ENCODE measurements at regions not wholly inside any gene's neighbourhood (a gene's known extent, or its start where the extent isn't known, plus 50 kb on each side); places are given as distances from the start of the nearest gene placed in this dataset.
"Not testable (repeated sequence)": the region's sequence is repeated elsewhere in the genome, so short reads cannot be mapped to it uniquely, and the experiment has no call there.

DNA sequence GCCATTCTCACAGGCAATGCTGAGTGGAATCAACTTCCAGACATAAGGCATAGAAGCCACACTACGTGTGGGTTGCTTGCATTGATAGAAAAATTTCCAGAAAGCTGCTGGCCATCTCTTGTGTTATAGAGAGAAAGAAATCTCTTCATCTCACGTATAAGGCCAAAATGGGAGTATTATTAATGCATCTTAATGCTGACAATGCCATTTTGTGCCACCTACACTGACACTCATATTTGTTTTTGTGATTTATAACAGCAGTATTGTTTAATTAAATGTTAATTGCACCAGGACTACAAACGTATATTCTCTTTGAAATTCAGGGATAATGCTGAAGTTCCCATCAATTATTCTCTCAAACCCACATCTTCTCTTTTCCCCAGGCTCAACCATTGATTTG lies 56.1 kb upstream of the TMEM132D start:
- no peak for DNase-seq (ENCODE audit: low spot score)

DNA sequence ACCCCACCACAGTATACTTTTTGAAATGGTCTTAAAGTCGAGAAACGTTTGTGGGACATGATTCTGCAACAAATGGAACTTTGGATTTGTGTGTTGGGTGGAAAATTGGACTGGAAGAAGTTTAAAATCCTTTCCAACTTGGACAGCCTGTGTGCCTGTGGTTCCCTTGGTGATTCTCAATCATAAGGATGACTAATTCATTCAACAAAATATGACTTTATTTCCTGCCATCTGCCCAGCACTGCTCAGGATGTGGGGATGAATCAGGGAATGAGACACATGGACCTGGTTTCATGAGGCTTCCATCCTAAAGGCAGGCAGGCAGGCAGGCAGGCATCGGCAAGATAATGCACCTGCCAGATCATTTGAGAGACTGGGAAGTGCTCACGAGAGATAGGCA lies 57.3 kb upstream of the TMEM132D start:
- DNase-seq (ENCODE audit: low spot score) = no peak

DNA sequence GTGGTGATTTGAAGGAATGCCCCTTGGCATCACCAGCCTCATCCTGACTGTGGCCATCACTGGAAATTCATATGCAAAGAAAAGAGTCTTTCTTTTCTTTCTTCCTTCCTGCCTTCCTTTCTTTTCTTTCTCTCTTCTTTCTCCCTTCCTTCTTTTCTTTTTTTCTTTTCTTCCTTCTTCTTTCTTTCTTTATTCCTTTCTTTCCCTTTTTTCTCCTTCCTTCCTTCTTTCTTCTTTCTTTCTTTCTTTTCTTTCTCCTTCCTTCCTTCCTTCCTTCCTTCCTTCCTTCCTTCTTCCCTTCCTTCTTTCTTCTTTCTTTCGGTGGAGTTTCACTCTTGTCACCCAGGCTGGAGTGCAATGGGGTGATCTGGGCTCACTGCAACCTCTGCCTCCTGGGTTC lies 58.0 kb upstream of the TMEM132D start:
- no peak for DNase-seq (ENCODE audit: low spot score)

DNA sequence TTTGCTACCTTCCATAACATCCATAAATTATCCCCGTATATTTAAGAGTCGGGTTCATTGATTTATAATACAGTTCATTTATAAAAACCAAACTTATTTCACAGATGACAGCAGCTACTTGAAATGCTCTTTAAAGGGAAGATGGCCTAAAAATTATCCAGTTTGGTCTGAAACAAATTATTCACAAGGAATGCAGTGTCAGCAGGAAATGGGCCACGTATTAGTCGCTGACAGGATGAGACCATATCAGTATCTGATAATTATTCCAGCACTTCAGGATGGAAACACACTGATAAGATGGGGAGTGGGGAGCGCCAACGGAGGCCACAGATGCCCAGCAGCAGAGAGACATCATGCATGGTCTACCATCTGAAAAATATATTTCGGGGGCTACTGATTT lies 60.5 kb upstream of the TMEM132D start:
- no peak for DNase-seq (ENCODE audit: low spot score)

DNA sequence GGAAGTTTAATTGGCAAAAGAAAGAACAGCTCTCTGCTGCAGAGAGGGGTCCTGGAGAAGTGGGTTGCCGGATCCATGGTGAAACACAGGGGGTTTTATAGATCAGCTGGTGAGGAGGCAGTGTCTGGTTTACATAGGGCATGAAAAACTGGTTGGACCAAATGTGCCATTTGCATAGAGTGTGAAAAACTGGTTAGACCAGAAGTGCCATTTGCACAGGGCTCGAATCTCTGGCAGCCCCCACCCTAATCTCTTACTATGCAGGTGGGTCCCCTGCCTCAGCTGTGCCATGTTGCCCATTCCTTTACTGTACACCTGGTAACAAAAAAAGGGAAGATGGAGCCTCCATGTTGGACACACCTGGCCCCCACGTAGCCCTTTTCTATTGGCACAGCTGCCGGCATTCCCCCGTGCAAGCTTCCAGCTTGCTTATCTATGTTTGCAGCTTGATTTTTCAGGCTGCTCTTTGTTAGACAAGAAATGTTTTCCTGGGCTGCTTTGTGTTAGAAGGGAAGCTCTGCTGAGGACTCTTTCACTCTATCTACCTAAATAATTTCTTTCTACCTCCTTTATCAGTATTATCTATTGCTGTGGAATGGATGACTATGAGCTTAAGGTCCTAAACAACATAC lies 61.1 kb upstream of the TMEM132D start:
- DNase-seq (ENCODE audit: low spot score) = no peak

DNA sequence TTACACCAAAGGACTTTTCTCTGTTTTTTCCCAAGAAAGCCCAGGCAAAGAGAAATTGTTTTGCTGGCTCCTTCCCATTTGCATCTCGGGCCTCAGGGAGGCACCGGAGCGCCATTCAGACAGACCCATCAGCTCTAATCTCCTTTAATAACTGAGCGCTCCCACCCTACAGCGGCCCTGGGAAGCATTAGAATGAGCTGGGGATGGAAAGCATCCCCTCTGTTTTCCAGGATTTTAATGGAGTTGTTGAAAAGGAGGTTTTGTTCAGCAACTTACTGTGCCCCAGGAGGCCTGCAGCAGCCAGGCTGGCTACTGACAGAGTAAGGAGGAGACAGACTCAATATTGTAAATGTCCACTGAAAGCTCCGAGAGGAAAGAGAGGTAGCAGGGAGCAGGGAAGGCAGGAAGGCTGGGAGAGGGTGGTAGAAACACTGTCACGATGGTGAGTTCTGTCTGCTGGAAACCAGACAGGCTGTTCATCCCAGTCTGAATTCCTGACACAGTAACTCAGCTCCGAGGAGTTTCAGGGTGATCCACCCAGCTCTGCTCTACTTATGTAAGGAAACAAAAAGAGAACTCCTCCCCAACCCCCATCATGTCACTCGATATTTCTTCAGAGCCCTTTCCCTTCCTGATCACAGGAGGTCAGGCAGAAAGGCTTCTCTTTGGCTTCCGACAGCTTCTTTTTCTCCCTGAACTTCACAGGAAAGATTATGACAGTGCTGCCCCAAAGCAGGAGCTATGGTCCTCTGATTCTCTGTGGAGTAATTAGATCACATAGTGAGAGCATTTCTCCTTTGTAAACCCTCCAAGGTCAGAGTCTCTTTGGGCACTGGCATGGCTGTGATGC lies 62.5 kb upstream of the TMEM132D start:
- no peak for DNase-seq (ENCODE audit: low spot score)

DNA sequence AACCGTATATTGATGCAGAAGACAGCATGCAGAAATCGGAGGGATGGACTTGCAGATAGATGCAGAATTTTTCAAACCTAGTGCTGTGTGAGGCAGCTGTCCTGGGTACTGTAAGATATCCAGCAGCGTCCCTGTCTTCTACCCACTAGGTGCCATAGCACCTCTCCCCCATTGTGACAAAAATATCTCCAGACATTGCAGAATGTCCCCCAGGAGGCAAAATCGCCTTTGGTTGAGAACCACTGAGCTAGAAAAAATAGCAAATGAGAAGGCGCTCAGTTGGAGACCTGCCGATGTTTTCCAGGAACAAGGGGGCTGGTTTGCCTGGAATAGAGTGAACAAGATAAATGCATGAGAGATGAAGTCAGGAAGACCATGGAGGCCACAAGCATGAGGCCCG lies 67.9 kb upstream of the TMEM132D start:
- DNase-seq (ENCODE audit: low spot score) = no peak

DNA sequence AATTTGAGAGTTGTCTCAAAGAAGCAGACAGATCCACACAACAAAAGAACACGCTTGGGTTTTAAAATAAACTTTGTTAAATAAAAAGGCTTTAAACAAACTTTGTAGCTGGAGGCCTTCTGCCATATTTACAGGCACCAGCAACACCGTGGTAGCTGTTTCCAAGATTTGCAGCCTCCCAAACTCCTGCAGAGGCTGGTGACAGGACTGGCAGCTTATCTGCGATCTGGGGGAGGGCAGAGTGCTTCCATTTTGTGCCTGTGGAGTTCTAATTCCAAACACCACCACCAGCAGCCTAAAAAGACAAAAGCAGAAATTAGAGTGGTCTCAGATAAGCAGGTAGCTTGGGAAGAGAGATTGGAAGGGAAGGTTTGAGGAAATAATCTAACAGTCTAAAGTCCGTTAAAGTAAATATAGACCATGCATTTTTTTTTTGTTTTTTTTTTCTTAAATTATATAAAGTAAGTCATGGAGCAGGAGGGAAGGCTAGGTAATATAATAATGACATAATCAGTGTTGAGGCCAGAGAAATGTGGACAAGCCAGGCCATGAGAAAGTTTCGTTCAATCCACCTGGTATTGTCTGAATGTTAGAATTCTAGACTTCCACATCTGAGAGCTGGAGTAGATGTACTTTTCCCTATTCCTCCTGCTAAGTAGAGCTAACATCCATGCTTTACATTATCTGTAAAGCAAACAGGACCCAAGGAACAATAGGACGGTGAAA lies 69.6 kb upstream of the TMEM132D start:
- no peak for DNase-seq (ENCODE audit: low spot score)

DNA sequence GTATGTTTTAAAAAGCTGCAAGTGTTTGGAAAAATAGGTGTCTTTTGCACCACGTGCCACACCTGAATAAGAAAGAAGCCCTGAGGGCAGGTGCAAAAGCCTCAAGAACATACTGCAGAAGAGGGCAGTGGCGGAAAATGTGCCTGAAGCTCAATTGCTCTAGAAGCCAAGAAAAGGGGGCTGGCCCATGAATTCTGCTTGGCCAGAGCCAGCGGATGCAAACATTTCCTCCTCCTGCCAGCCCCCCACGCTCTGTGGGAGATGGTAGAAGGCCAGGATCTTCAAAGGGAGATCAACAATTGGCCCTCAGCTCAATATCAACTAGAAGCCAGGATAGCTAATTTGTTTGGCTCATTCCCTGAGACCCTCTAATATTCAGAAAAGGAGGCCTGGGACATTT lies 80.3 kb upstream of the TMEM132D start:
- DNase-seq (ENCODE audit: low spot score) = no peak

DNA sequence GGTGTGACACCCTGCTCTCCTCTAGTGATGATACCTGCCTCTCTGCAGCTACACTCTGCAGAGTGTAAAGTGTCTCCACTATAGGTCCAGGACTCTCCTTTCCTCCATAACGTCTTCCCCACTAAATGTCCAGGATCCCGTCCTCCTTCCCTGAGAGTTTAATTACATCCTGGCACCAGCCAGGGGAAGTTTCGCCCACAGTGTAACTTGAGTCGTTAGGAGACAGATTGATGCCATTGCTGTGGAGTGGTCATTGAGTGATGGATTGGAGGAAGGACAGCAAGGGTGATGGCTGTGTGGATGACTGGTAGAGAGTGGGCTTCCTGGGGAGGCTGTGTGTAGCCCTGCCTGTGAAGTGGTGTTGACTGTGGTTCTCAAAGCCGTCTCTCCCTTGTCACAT lies 84.0 kb upstream of the TMEM132D start:
- no peak for DNase-seq (ENCODE audit: low spot score)

DNA sequence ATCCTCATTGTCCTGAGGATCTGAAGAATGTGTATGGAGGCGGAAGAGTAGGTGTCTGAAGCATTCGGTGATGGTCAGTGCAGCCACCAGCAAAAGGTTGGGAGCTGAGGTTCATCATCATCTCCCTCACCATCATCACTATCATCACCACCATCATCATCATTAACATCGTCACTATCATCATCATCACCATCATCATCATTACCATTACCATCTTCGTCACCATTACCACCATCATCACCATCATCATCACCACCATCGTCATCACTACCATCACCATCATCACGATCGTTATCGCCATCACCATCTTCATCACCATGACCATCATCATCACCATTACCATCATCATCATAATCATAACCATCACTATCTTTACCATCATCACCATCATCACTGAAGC lies 90.8 kb upstream of the TMEM132D start:
- no peak for DNase-seq (ENCODE audit: low spot score)

DNA sequence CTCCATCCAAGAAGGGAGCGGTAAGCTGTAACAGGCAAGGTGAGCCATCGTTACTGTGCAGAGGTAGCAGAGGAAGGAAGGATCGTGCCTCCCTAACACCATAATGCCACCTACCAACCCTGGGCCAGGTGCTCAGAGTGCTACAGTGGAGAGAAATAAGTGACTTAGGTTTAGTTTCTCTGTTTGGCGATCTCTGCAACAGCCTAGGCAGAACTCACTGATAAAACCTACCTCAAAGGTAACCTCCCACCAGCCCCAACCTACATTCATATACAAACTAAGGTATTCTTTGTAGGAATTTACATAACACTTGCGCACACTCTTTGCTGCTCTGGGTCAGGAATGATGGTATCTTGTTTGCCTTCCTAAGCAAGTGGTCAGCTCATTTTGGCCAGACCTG lies 93.4 kb upstream of the TMEM132D start:
- no peak for DNase-seq (ENCODE audit: low spot score)

DNA sequence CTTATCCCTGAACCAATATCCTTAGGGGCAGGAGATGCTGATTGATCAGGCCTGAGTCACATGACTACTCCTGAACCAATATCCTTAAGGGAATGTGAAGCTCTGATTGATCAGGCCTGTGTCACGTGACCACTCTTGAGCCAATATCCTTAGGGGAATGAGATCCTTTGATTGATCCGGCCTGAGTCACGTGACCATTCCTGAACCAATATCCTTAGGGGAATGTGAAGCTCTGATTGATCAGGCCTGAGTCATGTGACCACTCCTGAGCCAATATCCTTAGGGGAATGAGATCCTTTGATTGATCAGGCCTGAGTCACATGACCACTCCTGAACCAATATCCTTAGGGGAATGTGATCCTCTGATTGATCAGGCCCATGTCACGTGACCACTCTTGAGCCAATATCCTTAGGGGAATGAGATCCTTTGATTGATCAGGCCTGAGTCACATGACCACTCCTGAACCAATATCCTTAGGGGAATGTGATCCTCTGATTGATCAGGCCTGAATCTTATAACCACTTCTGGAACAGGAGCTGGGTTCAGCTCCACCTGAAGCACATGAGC lies 100.6 kb upstream of the TMEM132D start:
- DNase-seq (ENCODE audit: low spot score) = not testable (repeated sequence)

DNA sequence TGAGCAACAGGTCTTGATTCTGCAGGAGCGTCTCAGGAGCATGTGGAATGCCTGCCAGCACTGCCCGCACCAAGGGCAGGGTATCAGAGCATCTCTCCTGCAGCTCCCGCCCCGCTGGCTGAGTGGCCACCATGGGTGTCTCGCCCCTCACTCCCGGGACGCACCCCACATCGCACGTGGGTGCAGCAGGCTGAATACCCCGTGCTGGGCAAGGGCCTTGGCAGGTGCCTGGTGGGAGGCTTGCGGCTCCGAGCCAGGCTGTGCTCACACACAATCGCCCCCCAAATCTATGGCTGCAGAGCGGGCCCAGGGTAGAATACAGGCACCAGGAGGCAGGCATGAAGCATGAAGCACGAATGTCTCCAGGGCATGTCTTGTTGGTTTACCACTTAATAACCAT lies 103.9 kb upstream of the TMEM132D start:
- DNase-seq (ENCODE audit: low spot score) = no peak

DNA sequence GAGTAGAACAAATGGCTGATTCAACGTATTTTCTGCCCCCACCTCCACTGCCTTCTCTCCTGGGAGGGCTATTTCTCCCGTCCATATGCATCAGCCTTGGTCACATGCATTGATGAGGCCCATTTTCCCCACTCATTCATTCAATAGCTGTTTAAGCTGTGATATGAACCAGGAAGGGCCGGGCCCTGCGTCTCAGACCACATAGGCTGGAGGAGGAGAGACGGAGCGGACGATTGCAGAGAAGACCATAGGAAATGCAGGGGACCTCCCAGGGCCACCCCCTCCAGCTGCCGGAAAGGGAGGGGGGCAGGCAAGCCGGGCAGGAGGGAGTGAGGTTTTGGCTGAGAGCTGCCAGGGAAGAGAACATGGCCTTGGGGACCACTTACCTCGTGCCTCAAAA lies 104.4 kb upstream of the TMEM132D start:
- DNase-seq (ENCODE audit: low spot score) = no peak

DNA sequence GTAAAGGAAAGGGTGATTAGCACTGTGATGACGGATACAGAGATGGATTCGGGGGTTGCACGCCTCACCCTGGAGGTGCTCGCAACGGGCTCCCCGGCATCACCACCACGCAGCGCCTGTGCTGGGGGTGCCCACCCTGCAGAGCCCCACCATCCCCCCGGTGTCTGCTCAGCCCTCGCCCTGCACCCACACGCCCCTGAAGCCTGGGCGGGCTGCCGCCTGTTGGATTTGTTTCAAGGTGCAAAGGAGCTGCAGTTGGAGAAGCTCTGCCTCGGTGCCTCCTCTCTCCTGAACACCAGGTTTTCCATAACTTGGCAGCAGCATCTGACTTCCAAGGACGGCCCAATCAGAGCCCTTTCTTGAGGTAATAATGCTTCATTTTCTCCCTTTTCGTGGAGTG lies 106.1 kb upstream of the TMEM132D start:
- no peak for DNase-seq (ENCODE audit: low spot score)

DNA sequence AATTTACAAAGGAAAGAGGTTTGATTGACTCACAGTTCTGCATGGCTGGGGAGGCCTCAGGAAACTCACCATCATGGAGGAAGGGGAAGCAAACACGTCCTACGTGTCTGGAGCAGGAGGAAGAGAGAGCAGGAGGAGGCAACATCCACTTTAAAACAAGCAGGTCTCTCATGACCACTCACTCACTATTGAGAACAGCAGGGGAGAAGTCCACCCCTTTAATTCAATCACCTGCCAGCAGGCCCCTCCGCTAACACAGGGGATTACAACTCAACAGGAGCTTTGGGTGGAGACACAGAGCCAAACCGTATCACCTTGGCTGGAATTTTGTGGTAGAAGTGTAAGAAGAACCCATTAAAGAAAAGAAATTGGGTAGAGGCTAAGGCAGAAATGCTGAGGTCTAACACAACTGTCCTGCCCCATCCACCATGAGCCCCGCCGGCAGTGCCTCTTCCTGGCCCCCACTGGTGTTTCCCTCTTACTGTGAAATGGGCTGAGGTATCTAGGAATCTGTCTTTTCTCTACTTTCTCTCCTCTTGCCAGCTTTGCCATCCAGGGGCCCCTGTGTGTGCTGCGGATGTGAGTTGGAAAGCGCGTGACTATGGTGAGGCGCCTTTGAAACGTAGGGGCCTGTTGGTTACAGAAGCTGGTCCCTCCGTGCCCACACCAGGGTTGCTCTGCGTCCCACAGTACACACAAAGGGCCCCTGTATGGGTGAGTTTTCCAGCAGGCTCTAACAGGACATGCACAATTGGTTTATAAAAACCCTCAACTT lies 108.0 kb upstream of the TMEM132D start:
- no peak for DNase-seq (ENCODE audit: low spot score)

DNA sequence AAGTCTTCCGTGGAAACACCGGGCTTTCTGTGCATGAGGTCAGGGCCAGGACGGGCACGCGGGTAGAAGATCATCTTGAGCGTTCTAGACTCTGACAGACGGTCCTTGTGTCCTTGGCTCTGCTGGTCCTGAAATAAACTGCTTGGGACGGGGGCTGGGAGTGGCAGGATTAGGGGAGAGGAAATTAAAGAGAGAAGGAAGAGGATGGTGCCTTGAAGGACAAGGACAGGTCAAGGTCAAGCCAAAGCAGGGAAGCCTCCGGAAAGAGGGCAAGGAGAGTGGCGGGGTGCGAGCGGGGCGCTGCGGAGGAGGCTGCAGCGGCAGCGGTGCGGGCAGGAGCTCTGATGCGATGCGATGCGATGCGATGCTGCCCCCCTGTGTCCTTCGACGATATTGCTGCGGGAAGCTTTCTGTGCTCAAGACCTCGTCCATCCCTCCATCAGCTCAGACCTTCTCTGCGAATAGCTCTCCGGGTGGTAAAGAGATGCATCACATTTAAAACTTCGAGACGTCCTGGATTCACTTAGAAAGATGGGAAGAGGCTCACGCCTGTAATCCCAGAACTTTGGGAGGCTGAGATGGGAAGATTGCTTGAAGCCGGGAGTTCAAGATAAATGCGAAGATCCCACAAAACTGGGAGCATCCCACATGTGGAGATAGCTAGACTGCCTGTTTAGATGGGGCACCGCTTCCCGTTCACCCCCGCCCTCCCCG lies 110.1 kb upstream of the TMEM132D start:
- DNase-seq (ENCODE audit: low spot score) = peak; percentile 50

DNA sequence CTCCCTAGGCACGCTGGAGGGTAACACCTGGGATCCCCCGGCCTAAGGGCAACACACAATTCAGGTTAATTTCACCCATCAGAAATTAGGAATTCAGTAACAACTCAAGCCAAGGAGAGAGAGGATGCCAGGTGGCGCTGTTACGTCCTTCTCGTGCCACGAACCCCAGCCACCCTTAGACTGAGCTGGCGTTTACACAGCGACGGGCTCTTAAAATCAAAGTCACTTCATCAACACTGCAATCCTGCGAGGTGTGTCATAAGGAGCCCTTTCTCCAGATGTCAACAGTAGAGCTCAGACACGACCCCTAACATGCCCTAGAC lies 110.6 kb upstream of the TMEM132D start:
- DNase-seq (ENCODE audit: low spot score) = no peak

DNA sequence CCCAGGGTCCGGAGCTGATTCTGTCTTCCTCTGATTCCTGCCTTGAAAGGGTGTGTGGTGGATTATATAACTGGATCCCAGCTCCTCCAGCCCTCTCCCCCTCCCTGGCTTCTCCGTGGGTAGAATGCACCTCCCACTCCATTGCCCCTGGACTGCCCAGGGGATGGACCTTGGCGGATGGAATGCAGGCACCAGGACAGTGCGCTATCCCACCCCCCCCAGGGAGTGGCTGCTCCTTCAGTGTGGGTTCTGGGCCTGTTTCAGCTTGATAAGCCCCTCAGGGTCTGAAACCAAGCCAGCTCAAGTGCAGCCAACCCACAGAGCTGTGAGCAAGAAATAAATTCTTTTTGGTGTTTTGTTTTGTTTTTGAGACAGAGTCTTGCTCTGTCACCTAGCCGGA lies 112.4 kb upstream of the TMEM132D start:
- DNase-seq (ENCODE audit: low spot score) = no peak

DNA sequence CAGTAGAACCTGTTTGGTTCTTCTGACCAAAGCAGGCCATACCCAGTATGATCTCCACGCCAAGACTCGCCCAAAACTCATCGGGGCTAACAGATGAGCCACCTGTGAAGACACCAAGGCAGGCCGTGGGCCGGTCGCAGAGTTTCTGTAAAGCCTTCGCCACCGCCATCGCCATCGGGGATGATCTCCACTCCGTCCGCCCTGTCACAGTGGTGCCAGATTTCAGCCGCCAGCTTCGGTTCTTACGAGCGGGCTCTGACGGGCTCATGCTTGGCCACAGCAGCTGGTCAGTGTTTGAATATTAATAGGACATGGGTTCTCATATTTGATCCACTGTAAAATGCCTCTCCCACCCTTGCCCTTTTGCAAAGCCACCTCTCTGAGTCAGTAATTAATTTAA lies 113.2 kb upstream of the TMEM132D start:
- no peak for DNase-seq (ENCODE audit: low spot score)

Data from AG08396 (cell line).